HG02840 (cell line): ENCODE measurements at regions not wholly inside any gene's neighbourhood (a gene's known extent, or its start where the extent isn't known, plus 50 kb on each side); places are given as distances from the start of the nearest gene placed in this dataset.

Source experiments
- ATAC-seq: cut with Tn5 transposase; IDR thresholded peaks from one replicate; pipeline ENCODE4 v1.9.1; 2021; ENCODE audit warnings: mild to moderate bottlenecking, moderate library complexity, moderate number of reproducible peaks; ENCODE audit not compliant: unreplicated experiment, low FRiP score

- no peak for ATAC-seq
Measured at GRCh38 chr12:14272956-14273912, 92.2 kb upstream of the ATF7IP start.

- no peak for ATAC-seq
Measured at GRCh38 chr12:14273913-14274311, 91.6 kb upstream of the ATF7IP start.

- ATAC-seq, result no peak
Measured at GRCh38 chr12:14275111-14275510, 90.4 kb upstream of the ATF7IP start.

- no peak for ATAC-seq
Measured at GRCh38 chr12:14275886-14276285, 89.6 kb upstream of the ATF7IP start.

- no peak for ATAC-seq
Measured at GRCh38 chr12:14278294-14278953, 87.1 kb upstream of the ATF7IP start.

- ATAC-seq, result no peak
Measured at GRCh38 chr12:14279845-14280244, 85.6 kb upstream of the ATF7IP start.

GRCh38 chr12:14280921-14281320, 84.6 kb upstream of the ATF7IP start:
- no peak for ATAC-seq

- no peak for ATAC-seq
Measured at GRCh38 chr12:14281539-14281938, 83.9 kb upstream of the ATF7IP start.

GRCh38 chr12:14283489-14284144, 81.9 kb upstream of the ATF7IP start:
- ATAC-seq, result peak; percentile 64

GRCh38 chr12:14284184-14284722, 81.2 kb upstream of the ATF7IP start:
- peak; percentile 57 for ATAC-seq

GRCh38 chr12:14289601-14290000, 75.9 kb upstream of the ATF7IP start:
- no peak for ATAC-seq

- ATAC-seq, result no peak
Measured at GRCh38 chr12:14290951-14291350, 74.5 kb upstream of the ATF7IP start.

GRCh38 chr12:14303661-14304155, 61.8 kb upstream of the ATF7IP start:
- ATAC-seq, result no peak

- ATAC-seq, result no peak
Measured at GRCh38 chr12:14307004-14307403, 58.5 kb upstream of the ATF7IP start.

- ATAC-seq, result no peak
Measured at GRCh38 chr12:14308516-14308915, 57.0 kb upstream of the ATF7IP start.

- ATAC-seq, result no peak
Measured at GRCh38 chr12:14310866-14311265, 54.6 kb upstream of the ATF7IP start.

GRCh38 chr12:14313379-14314138, 51.9 kb upstream of the ATF7IP start:
- no peak for ATAC-seq

- ATAC-seq, result no peak
Measured at GRCh38 chr12:14314801-14315200, 50.7 kb upstream of the ATF7IP start.

- ATAC-seq, result no peak
Measured at GRCh38 chr12:14315501-14315900, 50.0 kb upstream of the ATF7IP start.
